ENCODE measurements at regions not wholly inside any gene's neighbourhood (a gene's known extent, or its start where the extent isn't known, plus 50 kb on each side); places are given as distances from the start of the nearest gene placed in this dataset.

GRCh38 chr13:84481958-84482357 lies 599.7 kb upstream of the SLITRK1 start:
- no peak for DNase-seq

- no peak for DNase-seq
Observed at GRCh38 chr13:84479656-84480055, 597.4 kb upstream of the SLITRK1 start.

GRCh38 chr13:84470528-84470927 lies 588.3 kb upstream of the SLITRK1 start:
- no peak for DNase-seq

GRCh38 chr13:84466461-84466860 lies 584.2 kb upstream of the SLITRK1 start:
- DNase-seq = no peak

GRCh38 chr13:84460989-84461388 lies 578.7 kb upstream of the SLITRK1 start:
- DNase-seq = no peak

GRCh38 chr13:84455143-84455905 lies 573.0 kb upstream of the SLITRK1 start:
- no peak for DNase-seq

GRCh38 chr13:84447640-84447978 lies 565.3 kb upstream of the SLITRK1 start:
- DNase-seq = no peak

- DNase-seq = no peak
Observed at GRCh38 chr13:84446972-84447639, 564.8 kb upstream of the SLITRK1 start.

GRCh38 chr13:84445776-84446175 lies 563.5 kb upstream of the SLITRK1 start:
- DNase-seq = no peak

- DNase-seq = no peak
Observed at GRCh38 chr13:84443463-84443862, 561.2 kb upstream of the SLITRK1 start.

- no peak for DNase-seq
Observed at GRCh38 chr13:84439108-84439507, 556.8 kb upstream of the SLITRK1 start.

- no peak for DNase-seq
Observed at GRCh38 chr13:84433024-84433423, 550.8 kb upstream of the SLITRK1 start.

GRCh38 chr13:84431646-84432045 lies 549.4 kb upstream of the SLITRK1 start:
- no peak for DNase-seq

GRCh38 chr13:84430446-84430845 lies 548.2 kb upstream of the SLITRK1 start:
- DNase-seq = no peak

- DNase-seq = no peak
Observed at GRCh38 chr13:84430015-84430414, 547.7 kb upstream of the SLITRK1 start.

- no peak for DNase-seq
Observed at GRCh38 chr13:84418041-84418440, 535.8 kb upstream of the SLITRK1 start.

- no peak for DNase-seq
Observed at GRCh38 chr13:84417416-84417815, 535.1 kb upstream of the SLITRK1 start.

GRCh38 chr13:84413016-84413415 lies 530.7 kb upstream of the SLITRK1 start:
- no peak for DNase-seq

- DNase-seq = no peak
Observed at GRCh38 chr13:84405286-84405685, 523.0 kb upstream of the SLITRK1 start.

- no peak for DNase-seq
Observed at GRCh38 chr13:84400706-84401105, 518.4 kb upstream of the SLITRK1 start.

- DNase-seq = no peak
Observed at GRCh38 chr13:84399320-84400085, 517.2 kb upstream of the SLITRK1 start.

- DNase-seq = no peak
Observed at GRCh38 chr13:84393981-84394625, 511.8 kb upstream of the SLITRK1 start.

Data from nucleus accumbens (tissue), 56 donors.